ENCODE measurements at regions not wholly inside any gene's neighbourhood (a gene's known extent, or its start where the extent isn't known, plus 50 kb on each side); places are given as distances from the start of the nearest gene placed in this dataset.

GRCh38 chr3:40752492-40752891 is 227.7 kb downstream of the ZNF621 start:
- ChIA-PET CTCF (ENCODE audit: partially characterized antibody) (interaction anchor here (0.6 kb wide), 1 partner anchor 167 kb away, joined by 3 read pairs; no protein-coding TSS in a partner anchor), POLR2A (ENCODE audit: partially characterized antibody) (no interaction called here)
- no peak overlapping the region for H3K4ac ChIP-seq (replicated peaks; ENCODE audit: insufficient read length, low read depth, low read length)
- no peaks in the 10 kb centered on the region for H3K27me3 ChIP-seq (replicated peaks in 1 of 4; ENCODE audit: control insufficient read depth in 3 of 4, extremely low read depth in 1 of 4, insufficient read depth in 3 of 4, low read length in 3 of 4)
- H3K23me2 ChIP-seq (ENCODE audit: low read depth, low read length): peaks cover 1% of the 10 kb centered on the region; the same call in 1 of the 2 replicates
- H4K8ac ChIP-seq (ENCODE audit: extremely low read depth, insufficient read depth, low read length): no peak overlapping the region
- H3K4me3 ChIP-seq (ENCODE audit: extremely low read depth in 1 of 4, insufficient read depth in 2 of 4, low read depth in 3 of 4, low read length in 4 of 4): no peak overlapping the region
- H3K14ac ChIP-seq (ENCODE audit: insufficient read length): no peak overlapping the region
- H3K27ac ChIP-seq (ENCODE audit: low read depth, low read length): no peak overlapping the region
- H3K23ac ChIP-seq (ENCODE audit: insufficient read length): no peak overlapping the region
- no peak overlapping the region for H2AFZ ChIP-seq (ENCODE audit: low read length)
- H4K91ac ChIP-seq (replicated peaks; ENCODE audit: insufficient read length, low read length): no peak overlapping the region
- 88% methylated on average over 3 of the region's 3 CpGs; no CpG with 5 or more reads in 1 of the 2 experiments for WGBS, 2 experiments (ENCODE audit: extremely low coverage in 1 of 2, insufficient coverage in 1 of 2, insufficient read length in 1 of 2, insufficient replicate concordance in 2 of 2, low coverage in 1 of 2, low lambda C conversion rate in 2 of 2, missing lambda C conversion rate in 1 of 2)
- no peak overlapping the region for H2BK12ac ChIP-seq (ENCODE audit: low read depth, low read length)
- H3K4me1 ChIP-seq (replicated peaks in 1 of 4; ENCODE audit: control insufficient read depth in 3 of 4, insufficient read depth in 4 of 4, low read length in 3 of 4): 0 out of 7 replicates have a peak, but pooled peaks cover 0 to 3% (median 0%) of the 10 kb centered on the region in 4 experiments
- no peak for DNase-seq (ENCODE audit: low read depth in 1 of 2, low spot score in 2 of 2)
- H2BK120ac ChIP-seq (replicated peaks; ENCODE audit: low read depth, low read length): no peak overlapping the region
- no peak overlapping the region for H3K4me2 ChIP-seq (ENCODE audit: insufficient read depth in 1 of 2, low read depth in 2 of 2, low read length in 2 of 2)
- no peak for FAIRE-seq
- H4K20me1 ChIP-seq (replicated peaks in 1 of 2; ENCODE audit: control insufficient read depth in 1 of 2, insufficient read depth in 2 of 2, low read length in 2 of 2): no peaks in the 10 kb centered on the region
- no peaks in the 10 kb centered on the region for H3K79me2 ChIP-seq (ENCODE audit: control insufficient read depth in 1 of 2, insufficient read depth in 2 of 2, low read length in 2 of 2)
- H2BK20ac ChIP-seq (ENCODE audit: low read length): no peak overlapping the region
- no peaks in the 10 kb centered on the region for H3K36me3 ChIP-seq (ENCODE audit: control insufficient read depth in 2 of 4, insufficient read depth in 4 of 4, low read length in 3 of 4)
- H2BK15ac ChIP-seq (ENCODE audit: low read length): no peak overlapping the region
- H3K79me1 ChIP-seq (ENCODE audit: low read depth, low read length): no peaks in the 10 kb centered on the region
- no peak overlapping the region for H3K18ac ChIP-seq (ENCODE audit: extremely low read depth, low read length)
- H2AK5ac ChIP-seq (ENCODE audit: low read depth, low read length): no peak overlapping the region
- H4K5ac ChIP-seq (ENCODE audit: insufficient read length, low read depth, low read length): no peak overlapping the region
- H3K56ac ChIP-seq (replicated peaks; ENCODE audit: insufficient read length, low read depth, low read length): no peak overlapping the region
- no peaks in the 10 kb centered on the region for H3K9me3 ChIP-seq (ENCODE audit: insufficient read depth in 2 of 2, low read depth in 1 of 2, low read length in 1 of 2)
- TF ChIP-seq CHD1 (IDR thresholded peaks at IDR 0.05; ENCODE audit: low read depth, low read length): no peak
- no peak for TF ChIP-seq MAX (IDR thresholded peaks at IDR 0.05)
- TF ChIP-seq USF2 (IDR thresholded peaks at IDR 0.05; ENCODE audit: low read length): no peak
- no peak for TF ChIP-seq E2F6 (IDR thresholded peaks at IDR 0.05)
- TF ChIP-seq SIRT6 (IDR thresholded peaks at IDR 0.05; ENCODE audit: low read length): no peak
- no peak for TF ChIP-seq SIX5 (IDR thresholded peaks at IDR 0.05; ENCODE audit: low read depth, low read length)
- H2BK5ac ChIP-seq (ENCODE audit: low read depth, low read length): no peak overlapping the region
- H3K9ac ChIP-seq (replicated peaks in 1 of 4; ENCODE audit: extremely low read depth in 1 of 4, low read depth in 3 of 4, low read length in 3 of 4): no peak overlapping the region
